HUES48 (cell line): ENCODE measurements at regions not wholly inside any gene's neighbourhood (a gene's known extent, or its start where the extent isn't known, plus 50 kb on each side); places are given as distances from the start of the nearest gene placed in this dataset.
"Not testable (repeated sequence)": the region's sequence is repeated elsewhere in the genome, so short reads cannot be mapped to it uniquely, and the experiment has no call there.

ENCODE experiments used
- H3K27ac ChIP-seq: one replicate; pipeline ENCODE4 v1.7.0; 2013; ENCODE audit warnings: low read depth, low read length, inconsistent platforms
- H3K27me3 ChIP-seq: 2 replicates; pipeline ENCODE4 v1.6.1; 2013; ENCODE audit warnings: mild to moderate bottlenecking, low read length; ENCODE audit not compliant: control insufficient read depth, insufficient read depth
- H3K36me3 ChIP-seq: 2 replicates; pipeline ENCODE4 v1.6.1; 2013; ENCODE audit warnings: low read length; ENCODE audit not compliant: control insufficient read depth, insufficient read depth
- H3K4me1 ChIP-seq: 2 replicates; pipeline ENCODE4 v1.6.1; 2013; ENCODE audit warnings: mild to moderate bottlenecking, low read length; ENCODE audit not compliant: control insufficient read depth, insufficient read depth
- H3K4me3 ChIP-seq: 2 replicates; pipeline ENCODE4 v1.5.1; 2013; ENCODE audit warnings: mild to moderate bottlenecking, low read depth, low read length
- H3K9ac ChIP-seq: 2 replicates; pipeline ENCODE4 v1.6.1; 2013; ENCODE audit warnings: mild to moderate bottlenecking, low read depth, low read length, moderate library complexity
- H3K9me3 ChIP-seq: 2 replicates; pipeline ENCODE4 v1.6.1; 2013; ENCODE audit warnings: low read length; ENCODE audit not compliant: control insufficient read depth, insufficient read depth

DNA sequence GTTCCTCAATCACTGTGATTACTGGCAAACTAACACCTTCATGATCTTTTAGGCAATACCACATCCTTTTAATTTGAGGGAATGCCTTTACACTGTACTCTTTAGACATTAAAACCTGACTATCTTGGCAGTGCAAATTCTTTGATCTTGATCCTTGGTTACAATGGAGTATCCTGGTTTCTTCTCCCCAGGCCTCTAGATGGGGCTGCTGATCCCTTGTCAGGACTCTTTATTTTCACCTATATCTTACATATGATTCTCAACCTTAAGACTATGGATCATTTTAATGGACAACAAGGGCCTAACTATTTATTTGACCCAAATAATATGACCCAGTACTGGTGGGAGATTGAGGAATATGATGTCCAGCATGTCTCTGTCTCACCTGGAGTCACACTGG, 1005.5 kb upstream of the INTU start:
- H3K27ac ChIP-seq: no peak overlapping the region
- no peaks in the 10 kb centered on the region for H3K4me1 ChIP-seq
- no peaks in the 10 kb centered on the region for H3K36me3 ChIP-seq
- no peak overlapping the region for H3K4me3 ChIP-seq
- H3K9me3 ChIP-seq: no peaks in the 10 kb centered on the region
- no peak overlapping the region for H3K9ac ChIP-seq
- no peaks in the 10 kb centered on the region for H3K27me3 ChIP-seq

DNA sequence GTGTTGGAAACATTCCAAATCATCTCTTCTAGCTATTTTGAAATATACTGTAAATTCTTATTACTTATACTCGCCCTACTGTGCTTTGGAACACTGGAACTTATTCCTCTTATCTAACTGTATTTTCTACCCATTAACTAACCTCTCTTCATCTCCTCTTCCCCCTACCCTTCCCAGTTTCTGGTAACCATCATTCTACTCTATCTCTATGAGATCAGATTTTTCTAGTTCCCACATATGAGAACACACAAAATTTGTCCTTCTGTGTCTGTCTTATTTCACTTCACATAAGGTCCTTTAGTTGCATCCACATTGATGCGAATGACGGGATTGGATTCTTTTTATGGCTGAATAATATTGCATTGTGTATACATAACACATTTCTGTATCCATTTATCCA, 1003.8 kb upstream of the INTU start:
- H3K27ac ChIP-seq: no peak overlapping the region
- H3K9me3 ChIP-seq: no peaks in the 10 kb centered on the region
- no peak overlapping the region for H3K9ac ChIP-seq
- H3K4me3 ChIP-seq: no peak overlapping the region
- no peaks in the 10 kb centered on the region for H3K4me1 ChIP-seq
- H3K36me3 ChIP-seq: no peaks in the 10 kb centered on the region
- H3K27me3 ChIP-seq: no peaks in the 10 kb centered on the region

DNA sequence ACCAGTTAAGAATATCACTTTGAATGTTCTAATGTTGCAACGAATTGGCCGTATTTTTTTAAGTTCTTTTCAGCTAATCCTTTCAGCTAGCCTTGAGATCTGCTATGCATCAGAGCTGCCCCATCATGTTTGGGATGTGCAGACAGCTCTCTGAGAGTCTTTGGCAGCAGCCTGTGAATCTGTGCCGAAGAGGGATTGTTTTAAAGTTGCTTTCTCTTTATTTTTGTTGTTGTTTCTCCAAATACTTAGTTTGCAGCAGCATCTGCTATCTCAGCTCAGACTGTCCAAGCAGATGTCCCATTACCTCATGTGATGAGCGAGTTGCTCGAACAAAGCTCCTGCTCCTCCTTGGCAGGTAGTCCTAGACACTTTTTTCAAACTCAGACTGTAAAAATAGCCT, 1002.5 kb upstream of the INTU start:
- no peaks in the 10 kb centered on the region for H3K4me1 ChIP-seq
- no peaks in the 10 kb centered on the region for H3K9me3 ChIP-seq
- H3K9ac ChIP-seq: no peak overlapping the region
- H3K27ac ChIP-seq: no peak overlapping the region
- no peaks in the 10 kb centered on the region for H3K36me3 ChIP-seq
- H3K27me3 ChIP-seq: no peaks in the 10 kb centered on the region
- H3K4me3 ChIP-seq: no peak overlapping the region

DNA sequence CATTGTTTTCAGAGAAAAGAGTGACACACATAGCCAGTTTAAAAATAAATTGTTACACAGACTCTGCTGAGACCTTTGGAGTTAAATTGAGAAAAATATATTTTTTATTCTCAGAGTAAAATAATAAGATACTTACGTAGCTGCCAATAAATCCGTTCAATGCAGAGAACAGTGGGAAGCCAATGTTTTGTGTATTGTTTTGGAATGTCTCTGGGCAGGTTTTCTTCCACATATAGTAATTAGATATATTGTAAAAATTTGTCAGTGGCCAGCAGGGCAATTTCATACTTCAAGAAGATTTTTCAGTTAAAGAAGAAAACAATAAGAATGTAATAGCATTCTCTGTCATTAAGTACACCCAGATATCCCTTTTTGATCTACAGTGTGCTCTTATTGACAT, 999.5 kb upstream of the INTU start:
- Histone ChIP-seq H3K36me3 (no peaks in the 10 kb centered on the region), H3K4me1 (no peaks in the 10 kb centered on the region), H3K27me3 (no peaks in the 10 kb centered on the region), H3K9me3 (no peaks in the 10 kb centered on the region), H3K27ac (no peak overlapping the region), H3K4me3 (no peak overlapping the region), H3K9ac (no peak overlapping the region)

DNA sequence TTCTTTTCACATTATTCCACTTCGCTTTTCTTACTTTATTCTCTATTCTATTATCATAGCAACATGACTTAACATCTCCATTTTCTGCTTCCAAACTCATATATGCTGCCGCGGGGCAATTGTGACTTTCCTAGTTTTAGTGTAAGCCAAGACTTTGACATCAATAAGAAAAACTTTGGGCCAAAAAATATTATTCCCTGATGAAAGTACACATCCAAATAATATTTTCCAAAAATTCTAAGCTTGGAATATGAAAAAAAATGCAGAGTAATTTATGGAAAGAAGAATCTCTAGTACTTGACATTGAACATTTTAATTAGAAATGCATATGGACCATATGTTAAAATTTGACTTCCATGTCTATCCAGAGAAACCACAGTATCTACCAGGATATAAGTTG, 995.1 kb upstream of the INTU start:
- Histone ChIP-seq H3K4me1 (no peaks in the 10 kb centered on the region), H3K36me3 (no peaks in the 10 kb centered on the region), H3K27me3 (no peaks in the 10 kb centered on the region), H3K4me3 (no peak overlapping the region), H3K9ac (no peak overlapping the region), H3K27ac (no peak overlapping the region), H3K9me3 (no peaks in the 10 kb centered on the region; the same call in 1 of the 2 replicates)

DNA sequence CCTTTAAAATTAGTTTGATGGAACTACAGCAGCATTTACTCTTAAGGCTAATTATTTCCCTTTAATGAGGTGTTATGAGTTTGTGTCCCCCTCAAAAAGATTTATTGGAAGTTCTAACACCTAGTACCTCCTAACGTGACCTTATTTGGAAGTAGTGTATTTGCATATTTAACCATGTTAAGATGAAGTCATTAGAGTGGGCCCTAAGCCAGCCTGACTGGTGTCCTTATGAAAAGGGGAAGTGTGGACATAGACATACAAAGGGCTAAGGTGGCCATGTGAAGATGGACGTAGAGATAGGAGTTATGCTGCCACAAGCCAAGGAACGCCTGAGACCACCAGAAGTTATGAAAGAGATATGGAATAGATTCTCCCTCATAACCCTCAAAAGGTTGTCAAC, 985.4 kb upstream of the INTU start:
- H3K27me3 ChIP-seq: no peaks in the 10 kb centered on the region
- H3K36me3 ChIP-seq: no peaks in the 10 kb centered on the region
- no peak overlapping the region for H3K4me3 ChIP-seq

DNA sequence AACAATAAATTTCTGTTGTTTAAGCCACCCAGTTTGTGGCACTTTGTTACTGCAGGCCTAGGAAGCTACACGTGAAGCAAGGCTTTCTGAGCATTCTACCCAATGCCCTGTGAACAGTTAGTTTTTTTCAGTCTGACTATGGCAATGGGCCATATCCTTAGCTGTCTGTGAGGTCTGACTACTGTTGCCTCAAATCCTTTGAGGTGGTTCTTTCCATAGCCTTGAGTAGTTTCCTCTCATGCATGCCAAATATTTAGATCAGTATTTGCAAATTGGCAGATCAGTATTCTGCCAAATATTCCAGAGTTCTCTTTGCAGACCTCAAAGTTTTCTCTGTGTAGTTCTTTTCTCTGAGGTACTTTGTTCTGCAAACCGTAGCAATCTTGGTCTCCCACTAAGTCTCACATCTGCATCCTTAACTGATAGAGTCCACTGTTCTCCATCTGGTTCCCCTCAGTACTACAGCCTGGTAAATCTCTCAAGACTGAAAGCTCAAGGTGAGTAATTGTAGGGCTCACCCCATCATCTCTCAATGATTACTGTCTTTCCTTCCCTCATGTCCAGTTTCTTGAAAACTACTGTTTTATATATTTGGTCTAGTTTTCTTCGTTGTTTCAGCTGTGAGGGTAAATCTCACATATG, 984.9 kb upstream of the INTU start:
- Histone ChIP-seq H3K9me3 (no peaks in the 10 kb centered on the region), H3K4me3 (no peak overlapping the region), H3K27ac (no peak overlapping the region), H3K4me1 (no peaks in the 10 kb centered on the region), H3K9ac (no peak overlapping the region), H3K27me3 (no peaks in the 10 kb centered on the region), H3K36me3 (no peaks in the 10 kb centered on the region)

More for the DNA sequence above, 985.4 kb upstream of the INTU start:
- H3K4me1 ChIP-seq: no peaks in the 10 kb centered on the region
- H3K9me3 ChIP-seq: no peaks in the 10 kb centered on the region
- H3K9ac ChIP-seq: no peak overlapping the region
- no peak overlapping the region for H3K27ac ChIP-seq

DNA sequence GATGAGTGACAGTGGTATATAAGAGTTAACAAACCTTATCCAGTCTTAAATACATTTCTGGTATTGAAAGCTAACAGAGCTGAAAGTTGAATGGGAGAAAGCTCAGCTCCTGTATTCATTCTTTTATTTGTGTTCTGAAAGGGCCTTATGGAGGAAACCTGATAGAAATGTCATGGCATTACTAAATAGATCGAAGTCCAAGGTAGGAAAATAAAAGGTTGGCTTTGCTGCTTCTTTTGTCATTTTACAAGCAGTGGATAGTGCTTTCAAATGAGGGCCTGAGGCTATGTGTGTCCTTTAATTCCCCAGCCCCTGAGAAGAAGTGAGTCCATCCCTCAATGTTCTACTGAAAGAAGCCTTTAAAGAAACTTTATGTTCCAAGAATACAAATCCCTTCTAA, 974.3 kb upstream of the INTU start:
- Histone ChIP-seq H3K4me1 (no peaks in the 10 kb centered on the region), H3K27me3 (no peaks in the 10 kb centered on the region), H3K4me3 (no peak overlapping the region), H3K36me3 (no peaks in the 10 kb centered on the region), H3K27ac (no peak overlapping the region), H3K9ac (no peak overlapping the region), H3K9me3 (no peaks in the 10 kb centered on the region)

DNA sequence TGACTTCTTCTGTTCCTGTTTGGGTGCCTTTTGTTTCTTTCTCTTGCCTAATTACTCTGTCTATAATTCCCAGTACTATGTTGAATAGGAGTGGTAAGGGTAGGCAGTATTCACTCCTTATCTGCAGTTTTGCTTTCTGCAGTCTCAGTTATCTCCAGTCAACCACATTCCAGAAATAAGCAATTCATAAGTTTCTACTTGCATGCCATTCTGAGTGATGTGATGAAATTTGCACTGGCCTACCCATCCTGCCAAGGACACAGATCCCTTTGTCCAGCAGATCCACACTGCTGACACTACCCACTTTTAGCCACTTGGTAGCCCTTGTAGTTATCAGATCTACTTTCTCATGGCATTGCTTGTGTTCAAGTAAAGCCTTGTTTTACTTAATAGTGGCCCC, 971.6 kb upstream of the INTU start:
- no peak overlapping the region for H3K4me3 ChIP-seq
- H3K9me3 ChIP-seq: no peaks in the 10 kb centered on the region
- no peaks in the 10 kb centered on the region for H3K27me3 ChIP-seq
- H3K36me3 ChIP-seq: no peaks in the 10 kb centered on the region
- H3K9ac ChIP-seq: no peak overlapping the region
- H3K4me1 ChIP-seq: no peaks in the 10 kb centered on the region
- no peak overlapping the region for H3K27ac ChIP-seq

DNA sequence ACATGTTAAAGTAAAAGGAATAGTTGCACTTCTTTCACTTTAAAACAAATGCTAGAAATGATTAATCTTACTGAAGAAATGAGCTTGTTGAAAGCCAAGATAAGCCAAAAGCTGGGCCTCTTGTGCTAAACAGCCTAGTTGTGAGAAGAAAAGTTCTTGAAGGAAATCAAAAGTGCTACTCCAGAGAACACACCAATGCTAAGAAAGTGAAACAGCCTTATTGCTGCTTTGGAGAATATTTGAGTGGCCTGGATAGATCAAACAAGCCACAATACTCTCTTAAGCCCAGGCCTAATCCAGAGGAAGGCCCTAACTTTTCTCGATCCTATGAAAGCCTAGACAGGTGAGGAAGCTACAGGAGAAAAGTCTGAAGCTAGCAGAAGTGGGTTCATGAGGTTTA, 967.9 kb upstream of the INTU start:
- H3K4me3 ChIP-seq: no peak overlapping the region
- H3K4me1 ChIP-seq: no peaks in the 10 kb centered on the region
- H3K9me3 ChIP-seq: no peaks in the 10 kb centered on the region
- H3K27me3 ChIP-seq: no peaks in the 10 kb centered on the region
- no peak overlapping the region for H3K9ac ChIP-seq
- no peaks in the 10 kb centered on the region for H3K36me3 ChIP-seq
- no peak overlapping the region for H3K27ac ChIP-seq

DNA sequence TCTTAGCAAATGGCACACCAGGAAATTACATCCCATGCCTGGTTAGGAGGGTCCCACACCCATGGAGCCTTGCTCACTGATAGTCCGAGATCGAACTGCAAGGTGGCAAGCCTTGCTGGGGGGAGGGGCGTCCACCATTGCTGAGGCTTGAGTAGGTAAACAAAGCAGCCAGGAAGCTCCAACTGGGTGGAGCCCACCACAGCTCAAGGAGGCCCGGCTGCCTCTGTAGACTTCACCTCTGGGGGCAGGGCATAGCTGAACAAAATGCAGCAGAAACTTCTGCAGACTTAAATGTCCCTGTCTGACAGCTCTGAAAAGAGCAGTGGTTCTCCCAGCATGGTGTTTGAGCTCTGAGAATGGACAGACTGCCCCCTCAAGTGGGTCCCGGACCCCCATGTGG, 962.7 kb upstream of the INTU start:
- not testable (repeated sequence) for H3K27ac ChIP-seq, H3K4me3 ChIP-seq, H3K4me1 ChIP-seq, H3K9ac ChIP-seq, H3K36me3 ChIP-seq, H3K9me3 ChIP-seq, H3K27me3 ChIP-seq

DNA sequence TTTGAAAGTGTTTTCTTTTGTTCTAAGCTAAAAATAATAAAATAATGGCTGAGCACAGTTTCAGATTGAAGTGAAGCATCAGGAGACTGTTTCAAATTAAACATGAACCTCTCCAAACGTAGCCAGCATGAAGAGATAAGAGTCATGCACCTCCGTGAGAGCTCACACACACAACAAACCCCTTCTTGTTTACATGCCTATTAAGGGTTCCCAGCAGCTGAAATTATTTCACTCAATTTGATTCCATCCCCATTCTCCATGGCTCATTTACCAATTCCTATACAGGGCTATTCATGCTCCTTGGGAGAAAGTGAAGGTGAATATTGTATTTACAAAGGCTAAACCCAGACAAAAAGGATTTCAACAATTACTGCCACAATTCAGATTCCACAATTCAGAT, 954.1 kb upstream of the INTU start:
- no peaks in the 10 kb centered on the region for H3K4me1 ChIP-seq
- H3K27ac ChIP-seq: no peak overlapping the region
- H3K36me3 ChIP-seq: no peaks in the 10 kb centered on the region
- no peak overlapping the region for H3K9ac ChIP-seq
- H3K27me3 ChIP-seq: no peaks in the 10 kb centered on the region
- no peak overlapping the region for H3K4me3 ChIP-seq
- no peaks in the 10 kb centered on the region for H3K9me3 ChIP-seq
